GM23248 (cell line): ENCODE measurements at regions not wholly inside any gene's neighbourhood (a gene's known extent, or its start where the extent isn't known, plus 50 kb on each side); places are given as distances from the start of the nearest gene placed in this dataset.

Experiments used
- DNase-seq: peaks from one replicate; pipeline ENCODE4 v3.0.0-alpha.2; 2015
- H2AFZ ChIP-seq: fragments of 200-600 bp; sonication (generic); 2 replicates; pipeline ENCODE4 v1.6.1; 2016; ENCODE audit warnings: antibody characterized with exemption
- H3F3A ChIP-seq: fragments of 200-600 bp; sonication (generic); 2 replicates; pipeline ENCODE4 v1.6.1; 2016; ENCODE audit warnings: mild to moderate bottlenecking, antibody characterized with exemption, mixed run types; ENCODE audit not compliant: insufficient read depth
- H3K27ac ChIP-seq: fragments of 200-600 bp; sonication (generic); 2 replicates; pipeline ENCODE4 v1.5.1; 2016; ENCODE audit warnings: mild to moderate bottlenecking
- H3K27me3 ChIP-seq: fragments of 200-600 bp; sonication (generic); replicated peaks from 2 replicates; pipeline ENCODE4 v1.6.1; 2016; ENCODE audit warnings: mild to moderate bottlenecking; ENCODE audit not compliant: insufficient read depth
- H3K36me3 ChIP-seq: fragments of 200-600 bp; sonication (generic); 2 replicates; pipeline ENCODE4 v1.6.1; 2016; ENCODE audit warnings: low read depth, mild to moderate bottlenecking
- H3K4me1 ChIP-seq: fragments of 200-600 bp; sonication (generic); 2 replicates; pipeline ENCODE4 v1.6.1; 2016; ENCODE audit warnings: mild to moderate bottlenecking; ENCODE audit not compliant: insufficient read depth
- H3K4me2 ChIP-seq: fragments of 200-600 bp; sonication (generic); one replicate; pipeline ENCODE4 v1.6.1; 2016; ENCODE audit warnings: mild to moderate bottlenecking; ENCODE audit not compliant: unreplicated experiment
- H3K4me3 ChIP-seq: fragments of 200-600 bp; sonication (generic); 2 replicates; pipeline ENCODE4 v1.5.1; 2016; ENCODE audit warnings: mild to moderate bottlenecking
- H3K79me2 ChIP-seq: fragments of 200-600 bp; sonication (generic); 2 replicates; pipeline ENCODE4 v1.6.1; 2016; ENCODE audit warnings: mild to moderate bottlenecking; ENCODE audit not compliant: insufficient read depth
- H3K9ac ChIP-seq: fragments of 200-600 bp; sonication (generic); 2 replicates; pipeline ENCODE4 v1.6.1; 2016; ENCODE audit warnings: mild to moderate bottlenecking
- H3K9me2 ChIP-seq: fragments of 200-600 bp; sonication (generic); 2 replicates; pipeline ENCODE4 v1.6.1; 2016; ENCODE audit warnings: mixed run types, mild to moderate bottlenecking, moderate library complexity; ENCODE audit not compliant: insufficient read depth
- H3K9me3 ChIP-seq: fragments of 200-600 bp; sonication (generic); one replicate; pipeline ENCODE4 v1.6.1; 2017; ENCODE audit warnings: low read depth
- H4K20me1 ChIP-seq: fragments of 200-600 bp; sonication (generic); 2 replicates; pipeline ENCODE4 v1.6.0; 2016; ENCODE audit not compliant: insufficient read depth
- EZH2 ChIP-seq: fragments of 200-600 bp; sonication (generic); IDR thresholded peaks from 2 replicates; pipeline ENCODE4 v1.6.1; 2018; ENCODE audit warnings: antibody characterized with exemption, mild to moderate bottlenecking; ENCODE audit not compliant: insufficient read depth, poor library complexity, severe bottlenecking
- EZH2phosphoT487 ChIP-seq: fragments of 200-600 bp; sonication (generic); IDR thresholded peaks from 2 replicates; pipeline ENCODE4 v1.6.1; 2018; ENCODE audit warnings: antibody characterized with exemption, moderate library complexity, mild to moderate bottlenecking, low read depth; ENCODE audit not compliant: insufficient read depth
- WGBS, 2 experiments: methylation state at CpG; one replicate each; pipeline ENCODE4 v1.1.6; 2015 to 2017; ENCODE audit warnings: low lambda C conversion rate in 2 of 2, low coverage in 1 of 2; ENCODE audit errors: missing lambda C conversion rate in 2 of 2; 5-methylcytosine and 5-hydroxymethylcytosine counted together
- in situ Hi-C: fragments of 300-500 bp; cut with MboI; formaldehyde crosslinking; loops from 2 replicates; pipeline ENCODE4 v1.15.0; 2020

DNA sequence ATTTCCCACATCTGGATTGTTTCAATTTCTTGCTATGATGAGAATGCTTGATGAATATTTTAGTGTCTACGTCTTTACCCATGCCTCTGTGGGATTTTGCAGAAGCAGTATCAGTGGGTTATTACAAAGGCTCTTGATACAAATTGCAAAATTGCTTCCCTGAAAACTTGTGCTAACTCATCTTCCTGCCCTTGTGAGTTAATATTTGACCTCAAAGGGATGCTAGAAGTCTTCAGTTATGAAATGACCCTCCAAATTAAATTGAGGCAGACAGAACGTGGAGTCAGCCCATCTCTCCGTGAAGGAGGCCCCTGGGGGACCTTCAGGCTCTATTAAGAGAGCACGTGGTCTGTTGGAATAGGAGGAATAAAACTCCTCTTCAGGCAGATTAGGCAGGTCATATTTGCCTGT lies 239.2 kb upstream of the HS6ST1 start:
- Histone ChIP-seq H3K4me1 (peaks cover 21% of the 10 kb centered on the region), H3K27ac (peak overlapping the region; percentile 62), H3K9me2 (no peaks in the 10 kb centered on the region), H3K4me2 (peak overlapping the region; percentile 5), H4K20me1 (no peaks in the 10 kb centered on the region), H3K9me3 (no peaks in the 10 kb centered on the region), H3K4me3 (no peak overlapping the region), H3K79me2 (no peaks in the 10 kb centered on the region), H3K36me3 (no peaks in the 10 kb centered on the region), H3K27me3 (no peaks in the 10 kb centered on the region), H3K9ac (no peak overlapping the region), H3F3A (peaks cover 26% of the 10 kb centered on the region), H2AFZ (no peak overlapping the region)
- TF ChIP-seq EZH2 (no peak), EZH2phosphoT487 (no peak)
- 4 to 8% methylated on average over 4 of the region's 4 CpGs for WGBS, 2 experiments
- DNase-seq: peak; percentile 81
- in situ Hi-C loops: no loop called here

DNA sequence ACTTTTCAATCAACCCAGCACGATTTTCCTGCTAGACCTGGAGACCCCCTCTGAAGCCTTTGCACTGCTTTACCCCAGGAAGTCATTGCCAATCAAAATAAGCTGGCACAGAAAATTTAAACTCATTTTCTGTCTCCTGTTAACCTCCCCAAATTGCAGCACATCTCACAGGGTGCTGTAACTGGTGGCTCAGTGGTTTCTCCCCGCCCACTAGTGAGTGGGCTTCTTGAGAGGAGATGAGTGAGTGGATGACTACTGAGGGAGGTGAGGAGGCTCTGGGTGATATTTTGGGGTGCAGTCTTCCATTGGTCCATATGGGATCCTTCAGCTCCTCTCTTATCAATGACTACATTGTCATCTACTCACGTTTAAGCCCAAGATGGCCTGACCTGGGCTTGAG lies 239.8 kb upstream of the HS6ST1 start:
- H3K36me3 ChIP-seq: no peaks in the 10 kb centered on the region
- no peaks in the 10 kb centered on the region for H3K79me2 ChIP-seq
- H3K27me3 ChIP-seq: no peaks in the 10 kb centered on the region
- H3K4me2 ChIP-seq: peak overlapping the region; percentile 5
- no peaks in the 10 kb centered on the region for H3K9me3 ChIP-seq
- no peak for DNase-seq
- no peak overlapping the region for H3K4me3 ChIP-seq
- 55 to 61% methylated on average over 3 of the region's 3 CpGs for WGBS, 2 experiments
- H3K9ac ChIP-seq: no peak overlapping the region
- H4K20me1 ChIP-seq: no peaks in the 10 kb centered on the region
- H2AFZ ChIP-seq: no peak overlapping the region
- H3F3A ChIP-seq: peaks cover 29% of the 10 kb centered on the region
- in situ Hi-C loops: no loop called here
- peaks cover 24% of the 10 kb centered on the region for H3K4me1 ChIP-seq
- H3K9me2 ChIP-seq: no peaks in the 10 kb centered on the region
- TF ChIP-seq EZH2phosphoT487: no peak
- TF ChIP-seq EZH2: no peak
- peak overlapping the region; percentile 62 for H3K27ac ChIP-seq

DNA sequence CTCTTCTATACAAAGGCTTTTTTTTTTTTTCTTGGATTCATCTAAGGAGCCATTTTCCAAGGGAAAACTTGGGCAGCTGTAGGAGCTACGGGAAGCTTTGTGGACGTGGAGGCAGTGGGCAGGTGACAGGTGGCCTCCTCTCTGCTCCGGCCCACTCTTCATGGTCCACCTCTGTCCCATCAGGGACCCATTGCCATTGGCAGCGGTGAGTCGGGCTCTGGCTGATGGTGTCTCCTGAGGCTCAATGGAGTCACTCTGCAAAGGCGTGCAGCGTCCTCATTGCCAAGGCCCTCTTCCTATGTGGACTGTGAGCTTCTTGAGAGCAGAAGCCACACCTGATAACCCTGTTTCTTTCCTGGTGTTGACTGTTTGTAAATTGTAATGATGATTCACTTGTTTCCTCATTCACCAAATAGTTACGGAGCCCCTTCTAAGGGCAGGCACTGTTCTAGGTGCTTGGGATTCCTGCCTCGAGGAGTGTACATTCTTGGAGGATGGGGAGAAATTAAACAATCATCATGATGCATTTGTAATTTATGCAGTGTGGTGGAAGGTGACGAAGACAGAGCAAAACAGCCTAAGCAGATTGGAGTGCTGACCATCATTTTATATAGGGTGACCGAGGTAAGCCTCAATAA lies 240.3 kb upstream of the HS6ST1 start:
- in situ Hi-C loops: no loop called here
- Histone ChIP-seq H2AFZ (no peak overlapping the region), H3K79me2 (no peaks in the 10 kb centered on the region), H4K20me1 (no peaks in the 10 kb centered on the region), H3K4me3 (no peak overlapping the region), H3K9ac (no peak overlapping the region), H3K9me3 (no peaks in the 10 kb centered on the region), H3K27ac (no peak overlapping the region), H3K27me3 (no peaks in the 10 kb centered on the region), H3K9me2 (no peaks in the 10 kb centered on the region), H3K36me3 (no peaks in the 10 kb centered on the region), H3F3A (peaks cover 34% of the 10 kb centered on the region), H3K4me2 (peak overlapping the region; percentile 5), H3K4me1 (peaks cover 29% of the 10 kb centered on the region)
- TF ChIP-seq EZH2phosphoT487 (no peak), EZH2 (no peak)
- DNase-seq: no peak
- 91 to 93% methylated on average over 11 of the region's 11 CpGs for WGBS, 2 experiments

GRCh38 chr2:128559533-128560515 lies 241.2 kb upstream of the HS6ST1 start:
- 91 to 94% methylated on average over 18 of the region's 18 CpGs for WGBS, 2 experiments
- in situ Hi-C loops: no loop called here
- H3K4me3 ChIP-seq: no peak overlapping the region
- no peak overlapping the region for H3K9ac ChIP-seq
- H4K20me1 ChIP-seq: no peaks in the 10 kb centered on the region
- H3K9me2 ChIP-seq: no peaks in the 10 kb centered on the region
- H2AFZ ChIP-seq: no peak overlapping the region
- peaks cover 32% of the 10 kb centered on the region for H3K4me1 ChIP-seq
- H3K27ac ChIP-seq: no peak overlapping the region
- peaks cover 35% of the 10 kb centered on the region for H3F3A ChIP-seq
- H3K36me3 ChIP-seq: no peaks in the 10 kb centered on the region
- TF ChIP-seq EZH2 (no peak), EZH2phosphoT487 (no peak)
- H3K79me2 ChIP-seq: no peaks in the 10 kb centered on the region
- no peak overlapping the region for H3K4me2 ChIP-seq
- no peaks in the 10 kb centered on the region for H3K27me3 ChIP-seq
- DNase-seq: no peak
- H3K9me3 ChIP-seq: no peaks in the 10 kb centered on the region
